NCI-H2029 treated with DMSO at 0.1 percent for 48 hours (cell line): ENCODE measurements at regions not wholly inside any gene's neighbourhood (a gene's known extent, or its start where the extent isn't known, plus 50 kb on each side); places are given as distances from the start of the nearest gene placed in this dataset.

Source experiments
- DNase-seq: peaks from one replicate; lab custom pipeline; 2025; lab: John Stamatoyannopoulos, UW

DNA sequence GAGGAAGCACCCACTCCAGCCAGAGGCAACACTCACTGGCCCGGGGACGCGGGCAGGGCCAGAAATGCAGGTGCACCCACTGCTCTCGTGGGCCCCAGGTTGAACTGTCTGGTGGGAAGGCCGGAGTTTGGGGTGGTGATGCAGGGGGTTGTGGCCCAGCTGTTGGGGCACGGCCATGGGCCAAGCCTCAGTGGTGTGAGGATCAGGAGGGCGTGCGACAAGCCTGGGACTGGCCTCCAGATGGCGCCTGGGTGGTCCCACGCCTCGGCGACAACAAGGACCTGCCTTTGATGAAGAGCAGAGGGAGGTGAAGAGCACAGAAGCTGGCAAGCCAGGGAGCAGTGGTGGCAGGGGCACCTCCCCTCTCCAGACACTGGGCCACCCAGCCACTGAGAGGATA is 240.8 kb downstream of the BRD1 start:
- no peak for DNase-seq

DNA sequence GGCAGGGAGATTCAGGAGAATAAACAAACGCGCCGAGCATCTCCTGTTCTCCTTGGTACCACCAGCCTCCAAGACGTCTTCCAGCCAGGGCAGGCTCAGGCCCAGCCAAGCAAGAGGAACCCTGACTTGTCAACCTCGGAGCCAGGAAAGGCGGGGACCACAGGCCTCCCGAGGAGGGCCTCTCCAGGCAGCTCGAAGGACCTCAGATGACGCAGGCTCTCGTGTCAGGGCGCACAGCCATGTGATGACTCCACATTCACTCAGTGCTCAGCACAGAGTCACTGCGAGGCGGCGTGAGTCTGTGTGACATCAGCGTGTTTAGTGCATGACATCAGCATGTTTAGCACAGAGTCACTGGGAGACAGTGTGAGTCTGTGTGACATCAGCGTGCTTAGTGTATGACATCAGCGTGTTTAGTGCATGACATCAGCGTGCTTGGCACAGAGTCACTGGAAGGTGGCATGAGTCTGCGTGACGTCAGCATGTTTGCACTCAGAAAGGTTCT is 241.4 kb downstream of the BRD1 start:
- no peak for DNase-seq

DNA sequence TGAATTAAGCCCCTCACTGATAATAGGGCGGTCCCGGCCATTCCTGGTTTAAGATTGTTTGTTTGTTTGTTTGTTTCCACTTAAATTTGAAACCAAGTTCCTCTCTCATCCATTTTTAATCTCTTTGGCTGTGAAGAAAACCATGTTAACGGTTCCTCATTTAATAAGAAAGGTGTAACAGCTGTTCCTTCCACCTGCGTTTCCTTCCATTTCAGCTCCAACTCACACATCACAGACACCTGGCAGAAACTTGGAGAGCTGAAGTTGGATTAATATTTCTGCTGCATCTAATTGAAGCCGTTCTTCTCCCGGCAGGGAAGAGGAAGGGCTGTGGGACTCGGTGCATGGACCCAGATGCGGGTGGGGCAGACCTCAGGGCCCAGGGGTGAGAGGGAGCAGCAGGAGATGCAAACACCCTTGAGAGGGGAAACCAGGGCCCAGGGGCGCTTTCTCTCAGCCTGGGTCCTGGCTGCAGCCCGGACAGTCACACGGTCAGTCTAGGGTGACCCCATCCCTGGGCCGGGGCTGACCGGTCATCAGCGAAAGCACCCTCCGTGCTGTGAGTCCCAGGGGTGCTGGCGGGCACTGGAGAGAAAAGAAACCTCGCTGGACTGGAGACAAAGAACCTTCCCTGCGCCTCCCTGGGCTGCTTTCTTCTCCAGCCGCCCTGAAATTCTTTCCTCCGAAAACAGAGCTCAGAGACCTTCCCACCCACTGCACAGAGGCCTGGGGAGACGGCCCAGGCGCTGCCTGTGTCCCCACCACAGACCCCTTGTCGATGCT is 242.0 kb downstream of the BRD1 start:
- DNase-seq: no peak

DNA sequence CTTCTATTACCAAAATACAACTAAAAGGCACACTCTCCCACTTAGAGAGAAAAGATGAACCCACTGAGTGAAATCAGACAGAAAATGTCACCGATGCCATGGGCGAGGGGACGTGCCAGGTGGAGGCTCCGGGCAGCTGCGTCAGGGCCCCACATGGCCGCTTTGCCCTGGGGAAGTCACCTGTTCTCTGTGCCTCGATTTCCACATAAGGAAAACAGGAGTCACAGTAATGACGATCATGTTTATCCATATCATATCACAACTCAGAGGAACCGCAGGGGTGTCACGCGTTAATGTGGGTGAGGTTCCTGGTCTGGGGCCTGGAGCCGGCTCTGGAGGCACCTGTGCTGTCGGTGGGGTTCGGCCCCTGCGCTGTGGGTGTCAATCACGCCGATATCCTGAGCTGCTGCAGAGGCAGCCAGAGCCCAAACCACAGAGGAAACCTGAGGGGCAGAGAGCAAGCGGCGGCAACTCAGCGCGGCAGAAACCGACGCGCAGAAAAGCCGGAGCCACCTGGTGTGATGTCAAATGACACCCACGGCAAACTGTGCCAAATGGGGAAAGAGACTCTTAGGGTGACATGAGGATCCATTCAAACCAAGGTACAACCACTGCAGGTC is 243.7 kb downstream of the BRD1 start:
- no peak for DNase-seq

DNA sequence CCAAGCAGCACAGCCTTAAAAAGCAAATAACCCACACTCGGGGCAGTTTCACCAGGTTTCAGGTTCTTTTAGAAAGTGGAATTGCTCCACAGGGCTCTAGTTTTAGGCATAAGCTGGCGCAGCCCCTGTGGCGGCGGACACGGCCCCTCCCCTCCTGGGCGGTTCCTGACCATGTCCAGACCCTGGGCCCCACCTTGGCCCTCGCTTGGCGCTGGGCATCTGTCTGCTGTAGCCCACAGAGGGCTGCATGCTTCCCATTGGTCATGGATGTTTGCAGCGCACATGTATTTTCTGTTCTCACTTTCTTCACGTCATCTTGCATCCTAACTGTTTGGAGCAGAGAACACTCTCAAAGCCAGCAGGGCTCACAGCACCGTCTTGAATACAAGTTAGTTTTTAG is 244.3 kb downstream of the BRD1 start:
- DNase-seq: no peak

DNA sequence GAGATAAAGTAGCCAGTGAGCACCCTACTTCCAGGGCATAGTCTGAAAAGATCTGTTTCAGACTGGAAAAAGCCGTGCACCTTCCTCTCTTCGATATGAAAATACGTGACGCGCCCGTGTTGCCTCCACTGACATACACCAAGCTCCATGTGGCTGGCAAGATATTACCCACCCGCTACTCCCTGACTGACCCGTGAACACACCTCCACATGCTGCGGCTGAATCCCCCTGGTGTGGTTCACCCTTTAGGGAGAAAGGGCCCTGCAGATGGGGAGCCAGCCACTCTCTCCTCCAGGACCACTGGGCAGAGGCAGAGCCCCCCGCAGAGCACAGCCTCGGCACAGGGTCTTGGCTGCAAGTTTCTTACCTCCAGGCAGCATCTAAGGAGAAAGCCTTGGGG is 245.0 kb downstream of the BRD1 start:
- no peak for DNase-seq

DNA sequence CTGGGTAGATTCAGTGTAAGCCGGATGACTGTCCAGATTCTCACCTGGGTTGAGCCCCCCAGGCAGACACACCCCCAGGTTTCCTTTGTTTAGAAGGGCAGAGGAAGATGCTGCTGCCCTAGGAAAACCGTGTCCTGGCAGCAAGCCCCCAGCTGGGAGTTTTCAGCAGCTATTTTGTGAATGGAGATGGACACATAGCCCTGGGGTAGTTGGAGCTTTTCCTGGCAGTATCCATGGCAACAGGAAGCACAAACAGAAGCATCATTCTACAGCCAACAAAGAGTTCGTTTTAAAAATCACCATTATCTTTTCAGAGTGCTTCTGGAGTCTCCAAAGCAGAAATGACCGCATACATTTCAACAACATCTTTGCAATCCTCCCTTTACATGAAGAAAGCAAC is 245.5 kb downstream of the BRD1 start:
- DNase-seq: no peak

DNA sequence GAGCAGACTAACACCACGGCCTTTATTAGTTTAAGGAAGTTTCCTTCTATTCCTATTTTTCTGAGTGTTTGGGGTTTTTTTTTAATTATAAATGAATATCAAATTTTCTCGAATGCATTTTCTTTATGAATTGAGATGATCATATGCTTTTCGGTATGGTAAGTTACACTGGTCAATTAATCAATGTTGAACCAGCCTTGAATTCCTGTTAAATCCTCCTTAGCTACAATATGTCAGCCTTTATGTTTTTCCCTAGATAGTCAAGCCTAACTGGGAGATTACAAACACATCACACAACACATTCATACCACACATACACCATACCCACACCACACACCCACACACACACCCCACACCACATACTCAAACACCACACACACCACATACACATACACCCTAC is 247.6 kb downstream of the BRD1 start:
- DNase-seq: no peak

DNA sequence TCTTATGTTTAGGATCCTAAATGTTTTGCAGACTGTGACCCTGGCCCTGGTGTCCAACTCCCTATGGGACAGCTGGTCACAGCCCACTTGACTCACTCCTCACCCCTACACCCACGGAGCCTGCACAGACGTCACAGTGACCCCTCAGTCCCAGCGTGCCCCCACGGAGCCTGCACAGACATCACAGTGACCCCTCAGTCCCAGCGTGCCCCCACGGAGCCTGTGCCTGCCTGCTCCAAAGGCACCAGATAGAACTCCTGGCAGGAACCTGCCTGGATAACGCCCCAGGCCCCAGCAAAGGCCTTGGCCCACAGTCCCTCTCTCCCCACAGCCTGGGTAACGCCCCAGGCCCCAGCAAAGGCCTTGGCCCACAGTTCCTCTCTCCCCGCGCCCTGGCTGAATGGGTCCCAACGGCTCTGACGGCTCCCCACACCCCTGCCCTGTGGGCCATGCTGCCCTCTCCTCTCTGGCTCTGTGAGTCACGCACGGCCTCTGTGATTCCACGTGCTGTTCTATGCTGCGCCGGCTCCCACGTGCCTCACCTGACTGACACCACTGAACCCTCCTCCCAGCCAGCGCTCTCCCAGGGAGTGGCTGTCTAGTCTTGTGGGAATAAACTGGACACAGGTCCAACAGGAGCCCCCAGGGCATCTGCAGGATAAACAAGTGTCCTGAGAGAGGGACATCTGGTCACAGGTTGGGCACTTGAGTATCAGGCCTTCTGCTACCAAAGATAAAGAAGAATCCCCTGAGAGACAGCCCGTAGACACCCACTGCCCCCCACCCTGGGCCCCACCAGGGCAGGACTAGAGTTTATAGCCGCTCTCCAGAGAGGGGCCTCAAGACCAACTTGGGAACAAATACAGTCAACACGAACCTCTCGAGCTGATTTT is 250.3 kb downstream of the BRD1 start:
- no peak for DNase-seq

DNA sequence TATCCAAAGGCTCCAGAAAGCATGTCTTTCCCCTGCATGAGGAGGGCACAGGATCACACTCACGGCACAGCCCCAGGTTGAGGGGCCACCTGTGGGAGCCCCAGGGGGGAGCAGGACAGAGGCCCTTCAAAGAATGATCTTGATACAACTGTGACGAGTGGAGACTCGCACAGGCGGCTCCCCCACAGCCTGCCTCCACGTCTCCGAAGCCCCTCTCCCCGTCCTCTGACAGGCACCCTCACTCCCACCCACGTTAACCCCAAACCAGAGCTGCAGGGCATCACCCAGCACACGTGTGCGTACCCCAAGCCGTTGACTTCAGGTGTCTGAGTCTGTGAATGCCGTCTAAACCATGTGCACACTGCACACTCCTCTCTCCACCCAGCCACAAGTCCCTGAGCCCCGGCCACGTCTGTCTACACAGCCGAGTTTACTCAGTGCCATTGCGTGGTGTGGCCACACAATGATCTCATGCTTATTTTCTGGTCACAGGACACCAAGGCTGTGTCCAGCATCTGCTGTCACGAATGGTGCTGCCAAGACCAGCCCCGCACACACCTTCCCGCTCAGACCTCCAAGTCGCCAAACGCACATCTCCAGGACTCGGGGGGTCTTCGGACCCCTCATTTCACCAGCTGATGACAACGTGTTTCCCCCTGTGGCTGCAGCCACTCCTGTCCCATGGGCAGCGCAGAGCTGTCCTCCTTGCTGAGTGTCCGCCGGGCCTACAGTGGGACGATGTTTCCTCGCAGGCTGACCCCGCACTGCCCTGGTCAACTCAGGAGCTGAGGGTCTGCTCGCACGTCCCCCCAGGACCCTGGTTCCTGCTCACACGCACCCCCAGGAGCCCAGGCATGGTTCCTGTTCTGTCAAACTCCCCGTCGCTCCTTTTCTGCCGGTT is 251.2 kb downstream of the BRD1 start:
- no peak for DNase-seq

DNA sequence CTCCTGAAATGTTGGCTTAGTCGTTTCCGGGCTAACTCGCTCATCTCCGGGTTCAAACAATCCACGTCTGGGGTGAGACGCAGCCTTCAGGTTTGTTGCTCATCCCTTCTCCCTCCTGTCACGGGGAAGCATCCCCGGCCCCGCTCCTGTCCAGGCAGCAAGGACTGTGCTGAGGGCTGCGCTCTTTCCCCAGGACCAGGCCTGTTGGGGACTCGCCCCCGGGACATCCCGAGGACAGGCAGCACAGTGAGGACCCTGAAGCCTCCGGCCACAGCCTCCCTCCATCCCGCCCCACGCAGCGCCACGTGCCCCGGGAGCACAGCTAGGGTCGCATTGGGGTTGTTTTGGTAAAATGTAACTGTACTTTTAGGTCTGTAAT is 252.0 kb downstream of the BRD1 start:
- no peak for DNase-seq

DNA sequence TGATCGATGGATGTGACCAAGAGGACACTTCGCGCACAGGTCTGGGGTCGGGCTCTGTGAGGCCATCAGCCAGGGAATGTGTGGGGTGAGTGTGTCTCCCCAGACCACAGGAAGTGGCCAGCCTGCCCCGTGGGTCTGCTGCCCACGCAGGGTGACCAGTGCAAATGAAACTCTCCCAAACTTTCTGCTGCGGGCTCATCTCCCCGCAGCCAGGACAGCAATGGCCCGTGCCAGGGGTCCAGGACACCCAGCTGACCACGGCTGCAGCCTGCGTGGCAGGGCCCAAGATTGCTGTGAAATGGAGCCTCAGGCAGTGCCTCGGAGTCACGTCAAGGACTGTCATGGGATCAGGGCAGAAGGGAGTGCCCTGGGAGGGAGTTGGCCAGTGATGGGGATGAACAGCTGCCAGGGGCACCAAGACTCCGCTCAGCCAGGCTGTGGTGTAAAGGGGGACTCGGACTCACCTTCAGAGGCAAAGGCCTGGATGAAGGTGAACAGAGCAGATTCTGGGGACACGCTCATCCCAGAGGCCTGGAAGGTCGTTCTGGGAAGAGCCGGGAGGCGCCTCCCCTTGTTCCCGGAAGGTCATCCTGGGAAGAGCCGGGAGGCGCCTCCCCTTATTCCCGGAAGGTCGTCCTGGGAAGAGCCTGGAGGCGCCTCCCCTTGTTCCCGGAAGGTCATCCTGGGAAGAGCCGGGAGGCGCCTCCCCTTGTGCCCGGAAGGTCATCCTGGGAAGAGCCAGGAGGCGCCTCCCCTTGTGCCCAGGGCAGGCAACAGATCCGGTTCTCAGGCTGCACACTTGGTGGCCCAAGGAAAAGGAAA is 252.6 kb downstream of the BRD1 start:
- no peak for DNase-seq

DNA sequence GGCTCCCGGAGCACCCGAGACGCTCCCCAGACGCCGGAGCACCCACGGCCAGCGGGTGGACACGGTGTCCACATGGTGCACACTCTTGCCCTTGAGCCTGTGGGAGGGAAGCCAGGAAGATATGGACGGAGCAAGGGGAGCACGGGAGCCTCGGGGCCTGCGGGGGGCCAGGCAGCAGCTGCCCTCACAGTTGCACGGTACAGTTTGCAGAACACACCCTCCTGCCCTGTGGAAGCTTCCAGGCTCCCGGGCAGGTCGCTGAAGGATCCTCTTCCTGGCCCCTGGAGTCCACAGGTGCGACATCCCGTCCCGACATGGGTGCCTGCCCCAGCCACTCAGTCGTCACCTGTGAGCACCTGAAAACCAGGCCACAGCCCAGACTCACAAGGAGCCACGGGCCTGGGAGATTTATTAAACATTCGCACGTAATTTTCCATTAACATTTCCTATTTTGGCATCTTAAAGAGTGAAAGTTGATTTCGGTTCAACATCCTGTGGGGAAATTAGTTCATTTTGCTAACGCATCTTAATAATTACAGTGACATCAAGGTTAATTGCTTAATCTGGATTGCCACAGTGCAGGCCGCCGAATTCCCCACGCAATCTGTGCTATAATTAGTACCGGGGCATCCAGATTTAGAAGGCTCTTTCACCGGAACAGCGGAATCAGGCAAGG is 253.3 kb downstream of the BRD1 start:
- DNase-seq: no peak

DNA sequence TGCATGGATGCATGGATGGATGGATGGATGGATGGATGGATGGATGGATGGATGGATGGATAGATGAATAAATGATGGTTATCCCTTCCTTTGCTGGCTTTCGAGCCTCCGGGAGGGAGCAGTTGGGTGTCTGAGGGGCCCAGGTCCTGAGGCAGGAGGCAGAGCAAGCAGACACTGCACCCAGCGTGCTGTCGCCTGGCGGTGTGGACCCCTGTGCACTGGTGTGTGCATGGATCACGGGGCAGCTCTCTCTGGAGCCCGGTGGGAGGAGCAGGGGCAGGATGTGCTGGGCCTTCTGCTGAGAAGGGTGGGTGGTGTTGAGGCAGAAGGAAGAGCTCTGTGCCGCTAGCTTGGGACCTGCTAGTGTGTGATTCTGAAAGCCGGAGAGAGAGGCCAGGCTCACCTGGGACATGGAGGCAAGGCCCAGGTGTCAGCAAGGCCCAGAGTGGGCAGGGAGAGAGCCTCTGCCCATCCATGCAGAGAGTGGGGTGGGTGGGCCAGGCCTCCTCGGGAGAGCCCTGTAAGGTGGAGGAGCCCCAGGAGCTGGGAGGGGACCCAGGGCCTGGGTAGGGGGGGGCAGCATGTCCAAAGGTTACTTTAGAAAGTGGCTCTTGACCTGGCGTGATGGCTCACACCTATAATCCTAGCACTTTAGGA is 254.4 kb downstream of the BRD1 start:
- no peak for DNase-seq

DNA sequence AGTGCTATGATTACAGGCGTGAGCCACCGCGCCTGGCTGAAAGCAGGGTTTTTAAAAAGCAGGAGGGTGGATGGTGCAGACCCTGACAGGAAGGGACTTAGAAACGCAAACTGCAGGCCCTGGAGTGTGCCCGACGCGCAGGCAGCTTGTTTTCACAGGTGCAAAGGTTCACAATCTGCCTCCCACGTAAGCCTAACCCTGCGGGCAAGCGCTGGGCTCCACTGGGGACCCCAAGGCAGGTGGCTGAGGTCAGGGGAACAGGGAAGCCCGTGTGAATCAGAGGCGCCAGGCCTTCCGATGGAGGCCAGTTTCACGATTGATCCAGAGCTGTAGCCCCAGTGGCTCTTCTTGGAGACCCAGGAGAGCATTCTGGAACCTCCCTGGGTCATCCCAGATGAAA is 256.3 kb downstream of the BRD1 start:
- DNase-seq: no peak

DNA sequence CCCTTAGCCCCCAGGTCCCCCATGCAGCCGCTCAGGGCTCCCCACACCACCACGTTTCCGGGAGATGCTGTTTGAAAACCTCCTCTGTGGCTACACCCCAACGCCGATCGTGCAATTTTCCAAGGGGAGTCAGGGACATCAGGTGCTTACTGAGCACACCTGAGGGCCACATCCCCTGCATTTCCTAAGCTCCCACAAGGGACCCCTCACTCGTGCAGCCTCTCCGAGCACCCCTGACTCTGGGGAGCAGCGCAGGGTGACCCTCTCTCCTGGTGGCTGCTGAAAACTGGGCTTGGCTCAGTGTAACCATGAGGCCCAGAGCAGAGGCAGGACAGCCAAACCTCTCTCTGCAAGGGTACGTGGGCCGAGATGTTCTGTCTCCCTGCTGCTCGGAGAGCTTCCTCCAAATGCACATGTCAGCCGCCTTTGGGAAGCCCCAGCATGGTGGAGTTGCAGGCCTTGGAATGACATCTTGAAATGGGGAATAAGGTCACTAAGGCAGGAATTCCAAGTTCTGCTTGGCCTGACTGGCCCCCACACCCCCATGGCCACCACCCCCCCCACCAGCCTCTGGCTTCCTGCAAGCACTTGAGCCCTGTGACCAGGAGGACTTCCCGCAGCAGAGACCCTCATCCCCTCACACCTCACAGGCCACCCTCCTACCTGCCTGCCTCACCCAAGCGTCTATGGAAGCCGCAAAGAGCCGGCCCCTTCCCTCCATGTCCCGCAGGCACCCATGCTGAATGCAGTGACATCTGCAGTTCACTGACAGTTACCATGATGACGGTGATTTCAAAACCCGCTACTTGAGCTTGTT is 257.4 kb downstream of the BRD1 start:
- DNase-seq: no peak

DNA sequence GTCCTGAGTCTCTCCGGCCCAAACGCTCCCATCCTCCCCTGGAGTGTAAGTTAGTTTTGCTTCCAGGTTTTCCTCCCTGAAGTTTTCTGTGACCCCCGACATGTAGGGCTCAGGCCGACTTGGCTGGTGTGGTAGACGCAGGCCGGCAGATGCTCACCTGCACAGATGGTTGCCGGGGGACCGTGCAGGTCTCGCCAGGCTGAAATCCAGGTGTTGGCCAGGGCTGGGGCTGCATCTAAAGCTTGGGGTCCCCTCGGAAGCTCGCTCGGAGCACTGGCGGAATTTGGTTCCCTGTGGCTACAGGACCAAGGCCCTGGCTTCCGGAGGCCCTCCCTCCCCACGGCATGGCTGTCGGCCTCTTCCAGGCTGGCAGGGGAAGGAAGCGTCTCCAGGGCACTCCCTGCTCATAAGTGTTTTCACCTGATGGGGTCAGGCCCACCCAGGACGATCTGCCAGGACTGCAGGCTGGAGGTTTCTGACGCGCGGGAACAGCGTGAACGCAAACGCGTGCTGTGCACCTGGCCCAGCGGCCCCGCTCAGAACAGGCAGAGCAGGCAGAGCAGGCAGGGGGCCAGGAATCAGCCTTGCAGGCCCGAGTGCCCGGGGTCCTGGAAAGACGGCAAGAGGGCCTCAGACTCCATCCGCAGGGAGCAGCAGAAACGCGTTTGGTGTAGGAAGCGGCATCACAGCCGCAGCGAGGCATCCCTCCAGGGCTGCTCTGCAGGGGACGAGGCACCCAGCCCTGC is 258.2 kb downstream of the BRD1 start:
- DNase-seq: no peak

DNA sequence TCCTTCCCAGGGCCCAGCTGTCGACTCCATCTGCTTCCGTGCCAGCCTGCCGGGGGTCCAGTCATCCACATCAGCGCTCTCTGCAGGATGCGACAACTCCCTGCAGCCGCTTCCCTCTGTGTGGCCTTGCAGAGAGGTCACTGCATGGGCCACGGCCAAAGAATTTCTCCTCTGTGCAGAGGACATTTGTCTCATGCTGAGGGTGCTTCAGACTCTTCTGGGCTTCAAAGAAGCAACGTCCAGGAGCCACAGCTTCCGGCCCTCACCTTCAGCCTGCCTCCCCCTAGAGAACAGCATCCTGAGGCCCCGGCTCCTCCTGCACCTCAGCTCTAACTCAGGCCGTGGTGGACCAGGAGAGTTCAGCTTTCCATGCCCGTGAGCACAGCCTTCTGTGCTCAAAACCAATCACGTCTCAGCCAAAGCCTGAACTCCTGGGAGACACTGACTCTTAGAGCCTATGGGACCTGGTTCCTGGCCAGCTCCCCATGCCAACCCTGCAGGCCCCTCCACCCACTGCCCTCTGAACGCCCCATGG is 258.9 kb downstream of the BRD1 start:
- no peak for DNase-seq
